Kidney tubule cell (primary cell): ENCODE measurements at regions not wholly inside any gene's neighbourhood (a gene's known extent, or its start where the extent isn't known, plus 50 kb on each side); places are given as distances from the start of the nearest gene placed in this dataset.
A peak's percentile ranks its signal among the peaks of the same experiment; 100 is the strongest.
"Not testable (repeated sequence)": the region's sequence is repeated elsewhere in the genome, so short reads cannot be mapped to it uniquely, and the experiment has no call there.

Experiments
- DNase-seq: peaks from one replicate; pipeline ENCODE4 v3.0.0-alpha.2; 2018; ENCODE audit warnings: low spot score

DNA sequence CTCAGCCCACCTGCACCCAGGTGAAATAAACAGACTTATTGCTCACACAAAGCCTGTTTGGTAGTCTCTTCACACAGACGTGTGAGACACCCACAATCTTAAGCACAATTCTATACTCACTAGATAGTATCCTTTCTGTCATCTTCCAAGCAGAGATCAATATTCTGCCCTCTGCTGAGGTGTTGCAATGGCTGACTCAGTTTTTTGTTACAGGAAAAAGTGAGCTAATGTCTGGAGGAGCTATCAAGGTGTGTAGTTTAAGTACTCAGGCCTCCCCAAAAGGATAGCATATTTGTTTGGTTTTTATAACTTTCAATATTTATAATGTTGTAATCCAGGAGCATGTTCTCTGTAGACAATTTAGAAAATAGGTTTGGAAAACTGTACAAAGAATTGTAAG lies 775.2 kb upstream of the POU3F4 start:
- DNase-seq = no peak

GRCh38 chrX:82734140-82734539 lies 774.0 kb upstream of the POU3F4 start:
- DNase-seq = peak; percentile 30

GRCh38 chrX:82738313-82738712 lies 769.8 kb upstream of the POU3F4 start:
- not testable (repeated sequence) for DNase-seq

DNA sequence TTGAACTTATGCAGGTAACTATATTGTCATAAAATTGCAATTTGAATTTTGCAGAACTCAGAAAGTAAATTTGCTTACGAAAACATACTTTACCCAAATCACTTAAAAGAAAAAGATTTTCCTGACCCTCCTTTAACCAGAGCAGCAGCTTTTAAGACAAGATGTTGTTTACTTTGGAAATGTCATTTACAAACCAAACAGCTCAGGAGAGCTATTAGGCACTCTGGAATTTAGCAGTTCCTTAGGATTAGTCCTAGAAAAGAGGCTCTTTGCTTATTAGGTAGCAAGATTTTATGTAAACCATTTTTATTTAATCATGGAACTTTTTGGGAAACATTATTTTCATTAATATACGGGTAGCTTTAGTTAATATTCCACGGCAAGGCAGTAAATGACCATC lies 765.7 kb upstream of the POU3F4 start:
- DNase-seq = no peak

GRCh38 chrX:82745725-82746124 lies 762.4 kb upstream of the POU3F4 start:
- peak; percentile 76 for DNase-seq

DNA sequence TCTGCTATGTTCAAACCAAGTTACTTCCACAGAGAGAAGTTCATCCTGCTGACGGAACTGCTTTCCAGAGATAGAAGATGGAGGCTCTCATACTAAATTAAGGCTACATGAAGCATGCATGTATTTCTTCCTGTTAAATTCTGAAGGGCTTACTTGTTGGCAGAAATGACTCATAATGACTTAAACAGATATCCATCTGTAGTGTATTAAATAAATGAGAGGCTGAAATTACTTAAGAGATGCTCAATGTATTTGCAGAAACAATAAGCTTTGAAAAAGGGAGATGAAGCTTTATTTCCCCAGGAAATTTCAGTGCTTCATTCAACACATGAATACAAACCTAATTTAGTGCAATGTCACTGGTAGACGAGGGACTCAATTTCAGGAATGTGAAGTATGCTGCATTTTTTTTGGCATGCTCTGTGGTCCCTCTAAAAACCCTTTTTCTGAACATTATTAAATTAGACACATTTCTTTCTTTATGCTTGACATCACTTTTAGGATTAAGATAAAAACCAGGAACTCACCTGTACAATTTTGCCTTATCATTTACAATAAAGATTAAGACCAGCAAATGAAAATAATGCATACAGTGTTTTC lies 759.1 kb upstream of the POU3F4 start:
- peak; percentile 62 for DNase-seq

- peak; percentile 20 for DNase-seq
Measured at GRCh38 chrX:82756272-82756671, 751.8 kb upstream of the POU3F4 start.

GRCh38 chrX:82757614-82758013 lies 750.5 kb upstream of the POU3F4 start:
- peak; percentile 18 for DNase-seq

DNA sequence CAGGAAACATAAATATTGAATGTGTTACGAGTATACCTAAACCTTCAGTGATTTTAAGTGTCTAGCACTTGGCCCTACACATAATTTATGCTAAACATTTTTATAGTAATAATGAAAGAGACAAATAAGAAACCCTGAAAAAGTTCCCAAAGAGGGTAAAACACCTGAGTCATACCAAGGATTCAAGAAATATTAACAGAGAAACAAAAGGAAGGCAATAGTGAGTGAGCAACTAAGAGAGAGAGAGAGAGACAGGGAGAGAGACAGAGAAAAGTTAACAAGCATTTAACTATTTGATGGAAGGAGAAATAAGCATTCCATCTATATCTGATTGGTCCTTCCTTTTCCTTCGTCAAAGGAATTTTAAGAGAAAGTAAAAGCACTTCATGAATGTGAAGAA lies 743.6 kb upstream of the POU3F4 start:
- peak; percentile 56 for DNase-seq

- no peak for DNase-seq
Measured at GRCh38 chrX:82765811-82766210, 742.3 kb upstream of the POU3F4 start.

GRCh38 chrX:82775426-82775825 lies 732.7 kb upstream of the POU3F4 start:
- DNase-seq = no peak

GRCh38 chrX:82782014-82782413 lies 726.1 kb upstream of the POU3F4 start:
- DNase-seq = no peak

DNA sequence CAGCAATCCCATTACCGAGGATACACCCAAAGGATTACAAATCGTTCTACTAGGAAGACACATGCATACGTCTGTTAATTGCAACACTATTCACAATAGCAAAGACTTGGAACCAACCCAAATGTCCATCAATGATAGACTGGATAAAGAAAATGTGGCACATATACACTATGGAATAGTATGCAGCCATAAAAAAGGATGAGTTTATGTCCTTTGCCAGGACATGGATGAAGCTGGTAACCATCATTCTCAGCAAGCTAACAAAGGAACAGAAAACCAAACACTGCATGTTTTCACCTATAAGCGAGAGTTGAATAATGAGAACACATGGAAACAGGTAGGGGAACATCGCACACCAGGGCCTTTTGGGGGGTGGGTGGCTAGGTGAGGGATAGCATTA lies 695.2 kb upstream of the POU3F4 start:
- DNase-seq = not testable (repeated sequence)

- DNase-seq = peak; percentile 98
Measured at GRCh38 chrX:82813671-82814078, 694.4 kb upstream of the POU3F4 start.

- DNase-seq = peak; percentile 71
Measured at GRCh38 chrX:82816001-82816400, 692.1 kb upstream of the POU3F4 start.

DNA sequence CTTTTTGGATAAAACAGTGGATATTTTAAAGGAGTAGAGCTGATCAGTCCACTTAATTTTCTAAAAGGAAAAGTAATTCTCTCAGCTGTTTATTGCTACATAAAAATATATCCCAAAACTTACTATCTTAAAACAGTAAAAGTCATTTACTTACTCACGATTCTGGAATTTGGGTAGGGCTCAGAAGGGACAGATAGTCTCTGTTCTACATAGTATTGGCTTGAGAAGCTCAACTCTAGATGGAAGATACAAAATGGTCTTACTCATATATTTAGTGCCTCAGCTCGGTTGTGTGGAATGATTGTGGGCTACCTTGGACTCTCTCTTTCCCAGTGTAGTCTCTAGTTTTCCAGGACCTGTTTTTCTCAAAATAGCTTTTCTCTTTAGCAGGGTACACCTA lies 691.5 kb upstream of the POU3F4 start:
- DNase-seq = peak; percentile 68

DNA sequence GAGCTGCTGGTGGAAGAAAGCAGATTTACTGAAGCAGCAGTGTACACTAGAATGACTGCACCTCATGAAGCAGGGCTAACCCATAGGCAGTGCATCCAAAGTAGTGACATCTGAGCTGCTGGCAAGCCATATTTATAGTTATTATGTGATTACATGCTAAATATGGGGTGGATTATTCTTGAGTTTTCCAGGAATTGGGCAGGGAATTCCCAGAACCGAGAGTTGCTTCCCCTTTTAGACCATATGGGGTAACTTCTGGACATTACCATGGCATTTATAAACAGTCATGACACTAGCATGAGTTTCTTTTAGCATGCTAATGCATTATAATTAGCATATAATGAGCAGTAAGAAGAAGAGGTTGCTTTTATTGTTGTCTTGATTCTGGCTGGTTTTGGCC lies 665.8 kb upstream of the POU3F4 start:
- DNase-seq = no peak

DNA sequence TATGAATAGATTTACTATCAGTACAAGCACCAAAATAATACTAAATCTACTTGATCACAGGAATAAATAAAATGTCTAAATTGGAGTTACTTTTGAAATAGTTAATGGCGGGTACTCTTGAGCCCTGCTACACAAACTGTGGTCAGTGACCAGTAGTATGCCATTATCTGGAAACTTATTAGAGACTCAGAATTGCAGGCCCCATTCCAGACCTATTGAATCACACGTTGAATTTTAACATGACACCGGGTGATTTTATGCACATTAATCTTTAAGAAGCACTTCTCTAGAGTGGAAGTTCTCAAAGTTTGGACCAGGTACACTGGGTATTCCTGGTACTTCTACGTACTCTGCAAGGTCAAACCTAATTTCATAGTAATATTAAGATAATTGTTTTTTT lies 660.0 kb upstream of the POU3F4 start:
- peak; percentile 59 for DNase-seq
